HG02943 (cell line): ENCODE measurements at regions not wholly inside any gene's neighbourhood (a gene's known extent, or its start where the extent isn't known, plus 50 kb on each side); places are given as distances from the start of the nearest gene placed in this dataset.
"Not testable (repeated sequence)": the region's sequence is repeated elsewhere in the genome, so short reads cannot be mapped to it uniquely, and the experiment has no call there.

Experiments
- ATAC-seq: cut with Tn5 transposase; IDR thresholded peaks from one replicate; pipeline ENCODE4 v1.9.1; 2021; ENCODE audit warnings: mild to moderate bottlenecking, low read depth, moderate library complexity; ENCODE audit not compliant: unreplicated experiment

DNA sequence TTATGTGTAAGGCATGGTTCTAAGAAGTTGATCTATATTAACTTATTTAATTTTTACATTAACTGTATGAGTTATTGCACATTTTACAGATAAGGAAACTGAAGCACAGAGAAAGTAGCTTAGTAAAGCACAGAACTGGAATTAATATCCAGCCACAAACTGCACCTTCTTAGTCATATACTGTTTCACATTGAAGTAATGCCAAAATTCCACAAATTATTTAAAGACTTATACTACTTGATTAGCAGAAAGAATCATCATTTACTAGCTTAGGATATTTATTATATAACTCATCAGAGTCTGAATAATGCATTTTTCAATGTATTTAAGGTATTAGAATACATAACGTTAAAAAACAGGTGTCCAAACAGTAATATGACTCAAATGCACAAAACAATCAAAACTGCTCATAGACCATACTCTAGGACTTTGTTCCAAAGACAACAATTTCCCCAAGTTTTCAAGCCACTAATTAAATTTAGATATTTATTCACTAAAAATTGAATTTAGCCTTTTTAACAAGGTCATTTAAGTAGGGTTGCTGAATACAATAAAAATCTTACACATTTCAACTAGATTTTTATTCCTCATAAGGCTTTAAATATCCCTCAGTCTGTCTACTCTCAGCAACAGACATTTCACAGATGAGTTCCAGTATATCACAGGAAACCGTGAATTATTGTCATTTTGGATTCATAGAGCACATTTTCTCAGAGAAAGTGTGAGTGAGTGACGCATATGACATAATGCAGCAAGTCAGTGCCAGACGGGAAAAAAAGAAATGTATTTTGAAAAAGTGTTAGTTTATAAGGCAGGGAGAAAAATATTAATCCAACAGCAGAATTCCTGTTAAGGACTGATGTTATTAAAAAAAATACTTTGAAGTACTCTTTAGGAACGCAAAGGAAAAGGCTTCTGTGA, 782.5 kb downstream of the TMTC2 start:
- ATAC-seq, result no peak

DNA sequence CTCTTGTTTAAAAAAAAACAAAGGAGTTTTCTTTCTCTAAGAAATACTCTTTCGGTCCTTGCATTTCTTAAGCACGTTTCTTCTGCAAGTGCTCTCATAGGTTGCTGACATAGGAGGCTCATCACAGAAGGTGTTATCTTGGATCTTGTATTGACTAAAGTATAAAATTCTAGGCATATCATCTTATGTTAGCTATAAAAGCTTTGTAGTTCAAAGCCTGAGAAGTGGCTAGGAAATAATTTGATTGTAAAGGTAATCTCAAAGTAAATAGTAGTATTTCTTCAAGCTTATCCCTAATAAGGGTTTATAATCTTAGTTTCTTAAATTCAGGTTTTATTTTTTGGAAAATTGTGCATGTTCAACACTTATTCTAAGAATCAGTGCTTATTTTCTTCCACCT, 778.9 kb downstream of the TMTC2 start:
- no peak for ATAC-seq

DNA sequence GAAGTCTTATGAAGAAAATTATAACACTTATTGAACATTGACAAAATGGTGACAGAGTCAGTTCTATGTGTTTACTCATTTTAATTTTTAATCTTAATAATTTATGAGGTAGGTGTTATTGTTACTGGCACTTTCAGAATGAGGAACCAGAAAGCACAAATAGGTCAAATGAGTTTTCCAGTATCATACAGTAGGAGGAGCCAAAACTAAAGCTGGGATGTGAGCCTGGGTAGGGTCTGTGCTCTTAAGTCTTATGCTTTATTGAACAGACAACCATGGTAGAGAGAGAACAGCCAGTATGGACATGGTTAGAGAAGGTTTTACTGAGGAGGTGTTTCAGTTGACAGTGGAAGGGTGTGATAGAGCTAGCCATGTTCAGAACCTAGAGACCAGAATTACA, 775.7 kb downstream of the TMTC2 start:
- no peak for ATAC-seq

DNA sequence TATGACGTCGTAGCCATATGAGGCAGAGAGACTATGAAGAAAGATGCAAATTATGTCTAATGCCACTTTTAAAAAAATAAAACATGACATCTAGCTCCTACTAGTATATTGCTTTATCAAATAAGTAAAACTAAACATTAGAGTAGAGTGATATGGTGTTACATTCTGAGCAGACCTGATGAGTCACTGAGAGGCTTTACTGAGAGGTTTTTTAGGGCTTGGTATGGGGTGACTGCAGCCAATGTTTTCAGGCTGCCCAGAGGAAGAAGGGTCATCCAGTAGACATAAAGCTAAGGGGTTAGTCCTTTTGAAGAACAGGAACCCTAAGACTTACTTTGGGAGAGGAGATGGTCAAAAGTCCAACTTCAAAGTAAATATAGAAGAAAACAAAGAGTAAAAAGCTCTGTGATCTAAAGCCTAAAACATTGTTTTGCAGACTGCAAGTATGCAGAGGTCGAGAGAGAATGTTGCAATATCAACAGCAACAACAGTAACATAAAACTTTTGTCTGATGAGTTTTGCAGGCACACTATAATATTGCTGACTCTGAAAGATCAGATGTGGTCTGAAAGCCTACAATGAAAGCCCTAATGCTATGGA, 774.7 kb downstream of the TMTC2 start:
- no peak for ATAC-seq

DNA sequence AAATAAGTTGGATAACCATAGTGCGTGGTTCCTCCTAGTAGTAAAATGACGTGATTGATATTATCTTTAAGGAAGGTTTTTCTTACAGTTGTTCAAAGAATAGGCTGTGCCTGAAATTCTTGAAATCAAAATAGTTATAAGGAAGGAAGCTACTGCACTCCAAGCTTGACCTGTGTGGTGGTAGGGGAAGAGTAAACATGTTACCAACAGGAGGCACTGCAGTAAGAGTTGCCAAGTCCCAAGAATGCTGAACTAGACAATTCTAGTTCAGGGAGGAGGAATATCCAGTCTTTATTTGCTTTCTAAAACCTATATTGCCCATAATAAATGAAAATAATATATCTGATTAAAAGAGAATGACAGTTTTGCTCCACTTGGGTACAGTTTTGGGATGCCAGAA, 764.5 kb downstream of the TMTC2 start:
- no peak for ATAC-seq

DNA sequence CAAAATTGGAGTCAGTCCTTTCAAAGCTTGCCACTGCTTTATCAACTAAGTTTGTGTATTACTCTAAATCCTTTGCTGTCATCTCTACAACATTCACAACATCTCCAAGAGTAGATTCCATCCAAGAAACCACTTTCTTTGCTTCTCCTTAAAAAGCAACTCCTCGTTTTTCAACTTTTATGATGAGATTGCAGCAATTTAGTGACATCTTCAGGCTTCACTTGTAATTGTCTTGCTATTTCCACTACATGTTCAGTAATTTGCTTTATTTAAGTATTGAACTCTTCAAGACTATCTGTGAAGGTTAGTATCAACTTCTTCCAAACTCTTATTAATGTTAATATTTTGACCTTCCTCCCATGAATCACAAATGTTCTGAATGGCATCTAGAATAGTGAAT, 747.9 kb downstream of the TMTC2 start:
- ATAC-seq, result no peak

DNA sequence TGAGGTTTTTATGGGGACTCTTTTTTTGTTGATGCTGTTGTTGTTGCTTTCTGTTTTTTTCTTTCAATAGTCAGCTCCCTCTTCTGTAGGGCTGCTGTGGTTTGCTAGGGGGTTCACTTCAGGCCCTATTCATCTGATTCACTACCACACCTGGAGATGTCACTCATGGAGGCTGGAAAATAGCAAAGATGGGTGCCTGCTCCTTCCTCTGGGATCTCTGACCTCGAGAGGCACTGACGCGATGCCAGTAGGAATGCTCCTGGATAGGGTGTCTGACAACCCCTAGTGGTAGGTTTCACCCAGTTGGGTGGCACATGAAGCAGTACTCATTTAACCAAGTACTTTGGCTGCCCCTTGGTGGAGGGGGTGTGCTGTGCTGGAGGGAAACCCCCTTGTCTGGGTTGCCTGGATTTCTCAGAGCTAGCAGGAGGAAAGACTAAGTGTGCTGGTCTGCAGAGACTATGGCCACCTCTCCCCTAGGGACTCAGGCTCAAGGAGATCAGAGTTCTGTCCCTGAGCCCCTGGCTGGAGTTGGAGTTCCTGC, 745.5 kb downstream of the TMTC2 start:
- ATAC-seq, result no peak

DNA sequence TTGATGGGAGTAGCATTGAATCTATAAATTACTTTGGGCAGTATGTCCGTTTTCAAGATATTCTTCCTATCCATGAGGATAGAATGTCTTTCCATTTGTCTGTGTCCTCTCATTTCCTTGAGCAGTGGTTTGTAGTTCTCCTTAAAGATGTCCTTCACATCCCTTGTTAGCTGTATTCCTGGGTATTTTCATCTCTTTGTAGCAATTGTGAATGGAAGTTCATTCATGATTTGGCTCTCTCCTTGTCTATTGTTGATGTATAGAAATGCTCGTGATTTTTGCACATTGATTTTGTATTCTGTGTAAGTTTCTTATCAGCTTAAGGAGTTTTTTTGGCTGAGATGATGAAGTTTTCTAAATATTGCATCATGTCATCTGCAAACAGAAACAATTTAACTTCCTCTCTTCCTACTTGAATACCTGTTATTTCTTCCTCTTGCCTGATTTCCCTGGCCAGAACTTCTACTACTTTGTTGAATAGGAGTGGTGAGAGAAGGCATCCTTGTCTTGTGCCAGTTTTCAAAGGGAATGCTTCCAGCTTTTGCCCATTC, 741.0 kb downstream of the TMTC2 start:
- ATAC-seq, result not testable (repeated sequence)

DNA sequence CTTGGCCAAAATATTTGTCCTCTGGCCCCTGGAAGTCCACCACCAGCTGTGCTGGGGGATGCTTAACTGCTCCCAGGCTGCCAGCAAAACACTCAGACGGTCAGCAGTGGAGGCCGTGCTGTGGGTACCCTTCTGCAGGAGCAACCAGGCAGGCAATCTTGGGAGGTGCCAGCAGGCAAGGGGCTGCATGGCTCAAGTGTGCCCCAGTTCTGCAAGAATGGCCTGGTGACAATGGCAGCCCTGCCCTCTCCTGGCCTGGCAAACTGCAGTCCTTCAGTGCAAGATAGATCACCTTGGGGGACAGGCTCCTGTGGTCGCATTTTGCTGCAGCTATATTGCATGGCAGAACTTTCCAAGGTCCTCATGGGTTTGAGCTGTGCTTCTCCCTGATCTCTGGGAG, 728.3 kb downstream of the TMTC2 start:
- ATAC-seq, result no peak

DNA sequence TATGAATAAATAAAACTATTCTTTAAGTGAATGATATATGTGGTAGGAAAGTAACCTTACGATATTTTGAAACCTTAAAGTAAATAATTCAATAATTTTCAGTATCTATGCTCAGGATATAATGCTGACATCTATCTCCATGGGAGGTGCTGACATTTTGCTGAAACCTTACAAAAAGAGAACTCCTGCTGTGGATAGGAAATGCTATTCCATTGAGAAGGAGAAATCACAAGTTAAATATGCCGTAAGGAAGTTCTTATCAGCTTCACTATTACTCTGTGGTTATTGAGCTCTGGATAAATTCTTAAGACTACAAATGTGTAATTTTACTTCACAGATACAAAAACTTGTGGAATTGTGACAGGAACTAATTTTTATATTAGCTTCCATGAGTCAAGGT, 722.1 kb downstream of the TMTC2 start:
- ATAC-seq, result no peak

DNA sequence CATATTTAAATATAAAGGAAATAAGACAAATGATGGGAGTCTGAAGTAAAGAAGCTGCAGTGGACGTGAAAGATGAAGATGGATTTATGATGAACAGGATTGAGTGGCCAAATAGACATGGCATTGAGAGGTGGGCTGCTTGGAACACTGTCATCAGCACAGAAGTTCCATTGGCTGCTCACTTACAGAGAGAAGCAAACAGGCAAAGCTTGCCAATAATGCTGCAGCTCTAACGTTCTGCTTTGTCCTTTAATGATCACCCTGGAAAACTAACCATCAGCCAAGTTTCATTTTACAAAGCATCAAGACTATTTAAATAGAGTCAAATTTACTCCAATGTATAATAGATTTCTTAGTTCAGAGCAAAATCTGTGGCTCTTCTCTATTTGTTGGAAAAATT, 721.4 kb downstream of the TMTC2 start:
- ATAC-seq, result no peak

DNA sequence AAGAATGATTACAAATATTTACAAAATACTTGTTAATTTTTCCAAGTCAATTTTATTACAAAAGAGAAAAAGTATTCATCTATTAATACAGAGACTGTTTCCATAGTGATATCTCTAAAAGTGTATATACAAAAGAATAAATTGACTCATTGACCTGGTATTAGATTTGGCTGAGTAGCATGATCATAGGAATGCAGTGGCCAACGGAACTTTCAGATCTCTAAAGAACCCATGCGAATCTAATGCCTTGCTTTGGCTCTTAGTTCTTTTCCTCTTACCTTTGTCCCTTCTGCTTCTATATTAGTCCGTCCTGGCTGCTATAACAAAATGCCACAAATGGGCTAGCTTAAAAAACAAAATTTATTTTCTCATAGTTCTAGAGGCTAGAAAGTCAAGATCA, 717.8 kb downstream of the TMTC2 start:
- no peak for ATAC-seq

DNA sequence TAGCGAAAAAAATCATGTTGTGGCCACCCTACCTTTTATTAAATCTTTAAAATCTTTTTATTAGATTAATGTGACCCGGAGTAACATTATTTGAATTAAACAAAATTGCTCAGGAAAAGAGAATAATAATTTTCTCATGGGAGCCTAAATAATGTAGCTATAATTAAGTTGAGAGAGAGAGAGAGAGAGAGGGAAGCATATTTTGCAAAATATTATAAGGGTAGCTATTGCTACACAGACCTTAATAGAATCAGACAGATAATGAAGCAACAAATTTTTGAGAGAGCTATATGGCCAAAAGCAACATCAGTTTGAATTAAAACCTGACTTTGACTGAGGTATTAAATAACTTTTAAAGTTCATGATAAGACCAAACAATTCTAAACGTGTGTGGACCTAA, 703.5 kb downstream of the TMTC2 start:
- ATAC-seq, result no peak

DNA sequence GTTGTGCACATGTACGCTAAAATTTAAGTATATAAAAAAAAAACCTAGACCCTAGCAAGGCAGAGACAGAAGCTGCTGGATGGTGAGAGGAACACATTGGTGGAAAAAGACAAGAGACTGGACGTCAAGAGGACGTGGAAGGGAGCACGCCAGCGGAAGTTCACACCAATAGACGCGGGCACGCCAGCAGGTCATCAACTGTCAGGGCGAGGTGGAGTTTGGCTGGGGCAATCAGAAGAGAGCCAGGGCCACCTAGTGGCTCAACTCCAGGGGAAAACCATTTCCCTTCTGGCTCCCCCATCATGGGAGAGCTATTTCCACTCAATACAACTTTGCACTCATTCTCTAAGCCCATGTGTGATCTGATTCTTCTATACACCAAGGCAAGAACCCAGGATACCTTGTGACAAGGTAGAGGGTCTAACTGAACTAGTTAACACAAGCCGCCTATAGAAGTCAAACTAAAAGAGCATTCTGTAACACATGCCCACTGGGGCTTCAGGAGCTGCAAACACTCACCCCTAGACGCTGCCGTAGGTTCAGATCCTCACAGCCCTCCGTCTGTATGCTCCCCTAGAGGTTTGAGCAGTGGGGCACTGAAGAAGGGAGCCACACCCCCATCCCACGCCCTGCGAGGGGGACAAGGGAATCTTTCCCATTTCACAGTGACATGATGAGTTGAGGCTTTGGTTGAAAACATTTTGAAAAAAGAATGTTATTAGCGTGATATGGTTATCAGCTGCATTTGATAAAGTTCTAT, 702.7 kb downstream of the TMTC2 start:
- no peak for ATAC-seq

DNA sequence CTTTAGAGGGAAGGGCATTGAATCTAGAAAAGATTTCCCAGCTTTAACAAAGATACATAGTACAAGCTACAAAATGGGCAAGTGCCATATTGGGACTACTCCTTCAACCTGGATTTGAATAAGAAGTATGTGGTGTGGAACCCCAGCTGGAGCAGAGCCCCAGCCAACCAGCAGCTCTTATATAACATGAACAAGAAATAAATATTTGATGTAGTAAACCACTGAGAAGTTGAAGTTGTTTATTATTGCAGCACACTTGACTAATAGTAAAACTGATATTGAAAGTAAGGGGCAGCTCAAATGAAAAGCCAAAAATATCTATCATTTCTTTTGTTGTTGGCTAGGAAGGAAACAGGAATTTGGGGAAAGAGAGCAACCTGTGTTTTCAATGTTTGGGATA, 701.8 kb downstream of the TMTC2 start:
- ATAC-seq, result no peak

DNA sequence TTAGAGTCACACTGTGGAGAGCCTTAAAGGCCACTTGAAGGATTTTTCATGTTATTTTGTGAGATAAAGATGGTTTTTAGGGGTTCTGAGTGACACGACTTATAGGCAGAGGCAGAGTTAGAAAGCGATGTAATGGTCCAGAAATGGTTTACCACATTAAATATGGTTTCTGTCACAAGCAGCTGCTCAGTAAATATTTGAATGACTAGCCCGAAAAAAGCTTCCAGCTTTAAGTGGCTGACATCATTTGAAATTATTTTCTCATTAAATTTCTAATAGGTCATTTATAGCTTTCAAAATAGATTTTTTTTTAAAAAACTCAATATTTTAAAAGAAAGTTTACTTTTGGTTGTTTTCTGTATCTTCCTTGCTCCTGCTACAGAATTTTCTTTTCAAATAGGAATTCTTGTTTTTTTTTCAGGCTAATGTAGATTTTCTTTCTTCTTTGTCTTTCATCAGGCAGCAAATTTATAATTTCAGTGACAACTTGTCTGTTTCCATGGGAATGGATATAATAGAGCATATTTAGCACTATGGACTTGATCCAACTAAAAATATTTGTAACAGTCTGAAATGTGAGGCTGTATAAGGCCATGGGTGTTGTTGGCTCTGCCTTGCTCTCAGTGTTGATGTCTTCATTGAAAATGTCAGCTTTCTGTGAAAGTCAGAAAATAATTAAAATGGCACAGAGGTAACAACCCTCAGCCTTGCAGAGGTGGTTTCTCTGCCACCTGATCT, 700.0 kb downstream of the TMTC2 start:
- ATAC-seq, result no peak

DNA sequence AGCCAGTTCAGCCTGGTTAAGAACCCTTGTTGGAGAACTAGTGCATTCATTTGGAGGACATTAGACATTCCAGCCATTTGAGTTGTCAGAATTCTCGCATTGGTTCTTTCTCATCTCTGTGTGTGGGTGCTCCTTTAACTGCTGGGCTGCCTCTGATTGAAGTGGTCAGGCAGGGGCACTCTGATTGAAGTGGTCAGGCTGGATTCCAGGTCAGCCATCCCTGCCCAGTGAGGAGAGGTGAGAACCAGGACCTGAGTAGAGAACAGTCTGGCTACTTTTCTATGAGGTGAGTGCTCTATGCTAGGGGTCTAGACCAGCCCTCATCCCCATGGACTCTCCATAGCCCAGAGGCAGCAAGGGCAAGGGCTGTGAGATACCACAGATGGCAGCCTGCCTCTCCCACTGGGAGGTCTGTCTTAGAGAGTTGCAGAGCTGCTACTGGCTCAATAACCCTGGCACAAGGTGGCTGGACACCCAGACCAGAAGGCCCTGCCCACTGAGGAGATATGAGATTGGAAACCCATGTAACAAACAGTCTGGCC, 691.6 kb downstream of the TMTC2 start:
- no peak for ATAC-seq

DNA sequence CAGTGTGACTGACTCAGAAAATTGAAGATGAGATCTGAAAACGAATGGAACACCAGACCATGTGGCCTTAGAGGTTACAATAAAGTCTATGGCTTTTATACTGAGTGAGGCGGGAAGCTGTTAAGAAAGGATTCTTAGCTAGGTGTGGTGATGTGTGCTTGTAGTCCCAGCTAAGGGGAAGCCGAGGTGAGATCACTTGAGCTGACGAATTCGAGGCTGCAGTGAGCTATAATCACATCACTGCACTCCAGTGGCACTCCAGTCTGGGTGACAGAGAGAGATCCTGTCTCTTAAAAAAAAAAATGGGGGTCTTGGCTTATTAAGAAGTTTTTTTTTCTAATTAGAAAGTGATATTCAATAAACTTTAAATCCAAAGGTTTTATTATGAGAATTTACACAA, 678.6 kb downstream of the TMTC2 start:
- ATAC-seq, result no peak

DNA sequence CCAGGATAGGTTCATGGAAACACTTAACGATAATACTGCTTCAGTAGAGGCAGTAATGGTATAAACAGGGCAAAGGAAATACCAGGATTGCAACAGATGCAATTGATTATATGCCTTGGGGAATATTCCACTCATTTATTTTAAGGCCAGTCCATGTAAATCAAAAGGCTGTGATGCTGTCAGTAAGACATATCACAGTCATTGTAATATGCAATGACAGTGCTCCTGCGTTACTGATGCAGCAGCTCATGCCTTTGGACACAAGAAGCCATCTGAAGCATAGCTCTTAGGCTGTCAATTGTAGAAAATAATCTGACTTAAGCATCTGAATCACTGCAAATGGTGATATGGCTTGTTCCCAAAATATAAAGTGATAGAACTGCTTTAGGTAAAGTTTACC, 674.8 kb downstream of the TMTC2 start:
- no peak for ATAC-seq

DNA sequence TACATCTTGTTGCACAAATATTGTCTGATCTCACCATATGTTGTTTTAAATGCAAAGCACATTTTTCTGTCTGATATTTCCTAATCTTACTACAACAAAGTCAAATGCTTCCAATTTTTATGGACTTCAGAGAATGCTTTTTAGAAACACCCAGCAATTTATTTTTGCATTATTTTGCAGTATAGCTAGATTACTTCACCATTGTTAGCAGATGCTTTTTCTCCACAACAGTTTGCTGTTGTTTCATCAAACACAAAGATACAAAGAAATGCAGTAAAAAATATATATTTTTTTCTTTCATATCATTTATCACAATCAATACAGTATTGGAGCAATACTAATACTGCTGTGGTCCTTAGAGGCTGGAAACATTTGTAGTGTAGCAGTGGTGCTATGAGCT, 674.4 kb downstream of the TMTC2 start:
- ATAC-seq, result no peak
